ENCODE measurements at regions not wholly inside any gene's neighbourhood (a gene's known extent, or its start where the extent isn't known, plus 50 kb on each side); places are given as distances from the start of the nearest gene placed in this dataset.
A peak's percentile ranks its signal among the peaks of the same experiment; 100 is the strongest.

DNA sequence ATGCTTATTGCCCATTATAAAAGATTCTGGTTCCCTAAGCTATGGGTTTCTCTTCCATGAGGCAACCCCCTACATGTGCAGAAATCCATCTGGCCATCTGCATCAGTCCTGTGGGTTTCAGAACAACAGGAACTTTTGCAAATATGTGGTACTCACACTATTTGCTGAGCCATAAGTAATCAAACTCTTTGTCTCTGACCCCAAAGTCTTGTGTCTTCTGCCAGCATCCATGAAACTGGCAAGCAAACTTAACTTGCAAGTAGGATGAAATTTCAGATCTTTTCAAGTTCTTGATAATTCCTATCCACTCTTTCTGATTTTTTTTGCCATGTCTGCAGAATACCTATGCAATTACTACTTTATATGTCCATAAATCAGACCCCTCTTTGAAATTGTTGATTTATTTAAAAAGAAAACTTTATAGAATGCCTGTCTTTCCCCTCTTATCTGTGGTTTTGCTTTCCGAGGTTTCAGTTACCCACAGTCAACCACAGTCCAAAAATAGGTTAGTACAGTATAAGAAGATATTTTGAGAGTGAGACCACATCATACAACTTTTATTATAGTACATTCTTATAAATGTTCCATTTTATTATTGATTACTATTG lies 158.4 kb upstream of the IRX3 start:
- no peak overlapping the region for H3K4me2 ChIP-seq (ENCODE audit: low read length)
- no peak overlapping the region for H3K9ac ChIP-seq (ENCODE audit: low read length)
- no peak overlapping the region for H4K8ac ChIP-seq (ENCODE audit: low read depth, low read length)
- no peak overlapping the region for H3K4me3 ChIP-seq (ENCODE audit: low read depth, low read length)
- no peak for DNase-seq
- no peak overlapping the region for H2AK5ac ChIP-seq (ENCODE audit: low read length)
- H3K14ac ChIP-seq (ENCODE audit: low read length) = no peak overlapping the region
- H2BK120ac ChIP-seq (ENCODE audit: insufficient read depth, low read length, poor library complexity) = no peak overlapping the region
- peaks cover 0 to 4% of the 10 kb centered on the region in 2 experiments for H3K4me1 ChIP-seq (ENCODE audit: control insufficient read depth in 1 of 2, insufficient read depth in 2 of 2, low read length in 2 of 2)
- H3K27me3 ChIP-seq (ENCODE audit: insufficient read depth, low read length) = no peaks in the 10 kb centered on the region
- no peak overlapping the region for H2BK12ac ChIP-seq (ENCODE audit: low read length)
- no peak overlapping the region for H2BK5ac ChIP-seq (ENCODE audit: low read depth, low read length, poor library complexity)
- H3K79me2 ChIP-seq (ENCODE audit: control insufficient read depth, insufficient read depth, low read length, poor library complexity) = no peaks in the 10 kb centered on the region
- H3K9me3 ChIP-seq (ENCODE audit: insufficient read depth, low read depth, low read length) = no peaks in the 10 kb centered on the region
- no peak overlapping the region for H4K91ac ChIP-seq (ENCODE audit: low read depth, low read length)
- H3K23ac ChIP-seq (ENCODE audit: low read length) = no peak overlapping the region
- no peak overlapping the region for H3K4ac ChIP-seq (ENCODE audit: low read depth, low read length)
- H3K27ac ChIP-seq (ENCODE audit: low read depth, low read length) = no peak overlapping the region
- no peak overlapping the region for H2AFZ ChIP-seq (ENCODE audit: insufficient read depth, low read length, poor library complexity)
- no peak overlapping the region for H4K12ac ChIP-seq (ENCODE audit: low read depth, low read length)
- no CpG with 5 or more reads among the region's 1 CpG for WGBS (ENCODE audit: extremely low coverage, insufficient coverage, insufficient read length)
- no peaks in the 10 kb centered on the region for H3K79me1 ChIP-seq (ENCODE audit: low read length)
- no peaks in the 10 kb centered on the region for H3K36me3 ChIP-seq (ENCODE audit: control insufficient read depth in 1 of 2, insufficient read depth in 2 of 2, low read length in 2 of 2)
- H3K18ac ChIP-seq (ENCODE audit: low read length) = no peak overlapping the region

DNA sequence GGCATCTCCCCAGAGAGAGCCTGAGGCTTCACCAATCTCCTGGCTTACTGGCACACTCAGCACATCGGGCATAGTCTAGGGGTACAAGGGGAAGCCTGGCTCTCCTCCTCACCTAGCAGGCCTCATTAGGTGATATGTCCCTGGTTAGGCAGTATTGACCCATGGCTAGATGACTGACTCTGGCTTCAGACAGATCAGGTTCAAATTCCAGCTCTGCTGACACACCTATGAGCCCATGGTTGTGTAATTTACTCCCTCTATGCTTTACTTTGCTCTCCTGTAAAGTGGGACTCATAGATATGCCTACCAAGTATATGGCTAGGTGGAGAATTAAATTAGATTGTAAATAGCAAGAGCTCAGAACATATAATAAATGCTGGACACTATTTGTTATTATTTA lies 157.3 kb upstream of the IRX3 start:
- H3K18ac ChIP-seq (ENCODE audit: low read length) = no peak overlapping the region
- no peaks in the 10 kb centered on the region for H3K79me2 ChIP-seq (ENCODE audit: control insufficient read depth, insufficient read depth, low read length, poor library complexity)
- no peak overlapping the region for H3K4me3 ChIP-seq (ENCODE audit: low read depth, low read length)
- H2AFZ ChIP-seq (ENCODE audit: insufficient read depth, low read length, poor library complexity) = no peak overlapping the region
- no peaks in the 10 kb centered on the region for H3K9me3 ChIP-seq (ENCODE audit: insufficient read depth, low read depth, low read length)
- H3K9ac ChIP-seq (ENCODE audit: low read length) = peak overlapping the region; percentile 25
- no peak overlapping the region for H3K27ac ChIP-seq (ENCODE audit: low read depth, low read length)
- peaks cover 0 to 4% of the 10 kb centered on the region in 2 experiments for H3K4me1 ChIP-seq (ENCODE audit: control insufficient read depth in 1 of 2, insufficient read depth in 2 of 2, low read length in 2 of 2)
- H3K79me1 ChIP-seq (ENCODE audit: low read length) = no peaks in the 10 kb centered on the region
- no peak overlapping the region for H3K4ac ChIP-seq (ENCODE audit: low read depth, low read length)
- H3K4me2 ChIP-seq (ENCODE audit: low read length) = no peak overlapping the region
- no CpG with 5 or more reads among the region's 1 CpG for WGBS (ENCODE audit: extremely low coverage, insufficient coverage, insufficient read length)
- no peak overlapping the region for H2AK5ac ChIP-seq (ENCODE audit: low read length)
- H3K14ac ChIP-seq (ENCODE audit: low read length) = no peak overlapping the region
- no peak overlapping the region for H2BK5ac ChIP-seq (ENCODE audit: low read depth, low read length, poor library complexity)
- no peaks in the 10 kb centered on the region for H3K36me3 ChIP-seq (ENCODE audit: control insufficient read depth in 1 of 2, insufficient read depth in 2 of 2, low read length in 2 of 2)
- H4K12ac ChIP-seq (ENCODE audit: low read depth, low read length) = no peak overlapping the region
- DNase-seq = no peak
- H3K27me3 ChIP-seq (ENCODE audit: insufficient read depth, low read length) = no peaks in the 10 kb centered on the region
- H3K23ac ChIP-seq (ENCODE audit: low read length) = no peak overlapping the region
- H2BK120ac ChIP-seq (ENCODE audit: insufficient read depth, low read length, poor library complexity) = no peak overlapping the region
- H2BK12ac ChIP-seq (ENCODE audit: low read length) = no peak overlapping the region
- H4K91ac ChIP-seq (ENCODE audit: low read depth, low read length) = no peak overlapping the region
- H4K8ac ChIP-seq (ENCODE audit: low read depth, low read length) = no peak overlapping the region

DNA sequence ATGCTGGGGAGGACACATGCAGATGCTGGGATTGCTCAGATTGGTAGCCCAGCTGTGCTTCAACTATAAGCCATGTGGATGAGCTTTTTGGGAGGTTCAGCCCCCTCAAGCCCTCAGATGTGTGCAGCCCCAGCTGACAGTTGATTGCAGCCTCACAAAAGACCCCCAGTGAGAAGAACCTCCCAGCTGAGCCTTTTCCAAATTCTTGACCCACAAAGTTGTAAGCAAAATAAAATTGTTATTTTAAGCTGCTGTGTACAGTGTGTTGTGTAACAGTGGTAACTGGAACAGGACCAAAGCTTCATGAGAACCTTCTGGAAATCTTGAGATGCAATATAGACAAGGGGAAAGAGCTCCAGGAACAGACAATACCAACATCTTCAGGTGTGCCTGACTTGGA lies 156.8 kb upstream of the IRX3 start:
- H4K8ac ChIP-seq (ENCODE audit: low read depth, low read length) = no peak overlapping the region
- no peak overlapping the region for H2BK12ac ChIP-seq (ENCODE audit: low read length)
- no peaks in the 10 kb centered on the region for H3K9me3 ChIP-seq (ENCODE audit: insufficient read depth, low read depth, low read length)
- H3K14ac ChIP-seq (ENCODE audit: low read length) = no peak overlapping the region
- H3K79me2 ChIP-seq (ENCODE audit: control insufficient read depth, insufficient read depth, low read length, poor library complexity) = no peaks in the 10 kb centered on the region
- no peak overlapping the region for H3K4me3 ChIP-seq (ENCODE audit: low read depth, low read length)
- DNase-seq = no peak
- no peak overlapping the region for H3K18ac ChIP-seq (ENCODE audit: low read length)
- H3K4me1 ChIP-seq (ENCODE audit: control insufficient read depth in 1 of 2, insufficient read depth in 2 of 2, low read length in 2 of 2) = peaks cover 0 to 4% of the 10 kb centered on the region in 2 experiments
- no peak overlapping the region for H3K4ac ChIP-seq (ENCODE audit: low read depth, low read length)
- H2BK5ac ChIP-seq (ENCODE audit: low read depth, low read length, poor library complexity) = no peak overlapping the region
- H2BK120ac ChIP-seq (ENCODE audit: insufficient read depth, low read length, poor library complexity) = no peak overlapping the region
- H4K12ac ChIP-seq (ENCODE audit: low read depth, low read length) = no peak overlapping the region
- no peak overlapping the region for H3K23ac ChIP-seq (ENCODE audit: low read length)
- no peaks in the 10 kb centered on the region for H3K79me1 ChIP-seq (ENCODE audit: low read length)
- H2AK5ac ChIP-seq (ENCODE audit: low read length) = no peak overlapping the region
- no peak overlapping the region for H3K9ac ChIP-seq (ENCODE audit: low read length)
- no peaks in the 10 kb centered on the region for H3K27me3 ChIP-seq (ENCODE audit: insufficient read depth, low read length)
- H3K36me3 ChIP-seq (ENCODE audit: control insufficient read depth in 1 of 2, insufficient read depth in 2 of 2, low read length in 2 of 2) = no peaks in the 10 kb centered on the region
- no peak overlapping the region for H2AFZ ChIP-seq (ENCODE audit: insufficient read depth, low read length, poor library complexity)
- no peak overlapping the region for H3K27ac ChIP-seq (ENCODE audit: low read depth, low read length)
- H4K91ac ChIP-seq (ENCODE audit: low read depth, low read length) = no peak overlapping the region
- no peak overlapping the region for H3K4me2 ChIP-seq (ENCODE audit: low read length)

DNA sequence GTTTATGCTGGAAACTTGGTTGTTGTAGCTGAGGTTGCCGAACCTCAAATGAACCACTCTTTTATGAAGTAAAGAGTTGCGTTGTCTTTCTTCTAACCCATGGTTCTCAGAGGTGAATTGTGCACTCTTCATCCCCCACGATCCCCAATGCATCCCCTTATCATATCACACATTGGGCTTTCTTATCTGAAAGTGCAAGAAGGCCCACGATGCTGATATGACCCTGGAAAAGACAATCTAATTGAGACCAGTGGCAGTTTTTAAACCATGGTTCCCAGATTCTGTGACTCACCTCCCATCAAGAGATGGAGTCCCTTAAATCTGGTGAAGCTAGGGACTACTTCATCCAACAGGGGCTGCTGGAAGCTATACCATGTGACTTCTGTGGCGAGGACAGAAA lies 156.3 kb upstream of the IRX3 start:
- H3K23ac ChIP-seq (ENCODE audit: low read length) = no peak overlapping the region
- H2AK5ac ChIP-seq (ENCODE audit: low read length) = no peak overlapping the region
- no peak overlapping the region for H4K12ac ChIP-seq (ENCODE audit: low read depth, low read length)
- H3K9me3 ChIP-seq (ENCODE audit: insufficient read depth, low read depth, low read length) = no peaks in the 10 kb centered on the region
- no peak overlapping the region for H4K8ac ChIP-seq (ENCODE audit: low read depth, low read length)
- no peak overlapping the region for H4K91ac ChIP-seq (ENCODE audit: low read depth, low read length)
- no peak overlapping the region for H3K4me3 ChIP-seq (ENCODE audit: low read depth, low read length)
- H3K4me1 ChIP-seq (ENCODE audit: control insufficient read depth in 1 of 2, insufficient read depth in 2 of 2, low read length in 2 of 2) = peaks cover 0 to 3% of the 10 kb centered on the region in 2 experiments
- no peak overlapping the region for H2BK120ac ChIP-seq (ENCODE audit: insufficient read depth, low read length, poor library complexity)
- no peaks in the 10 kb centered on the region for H3K27me3 ChIP-seq (ENCODE audit: insufficient read depth, low read length)
- H2BK12ac ChIP-seq (ENCODE audit: low read length) = no peak overlapping the region
- no peak overlapping the region for H3K4ac ChIP-seq (ENCODE audit: low read depth, low read length)
- H3K14ac ChIP-seq (ENCODE audit: low read length) = no peak overlapping the region
- no peak overlapping the region for H3K27ac ChIP-seq (ENCODE audit: low read depth, low read length)
- no CpG with 5 or more reads among the region's 5 CpGs for WGBS (ENCODE audit: extremely low coverage, insufficient coverage, insufficient read length)
- no peak for DNase-seq
- no peak overlapping the region for H3K18ac ChIP-seq (ENCODE audit: low read length)
- no peak overlapping the region for H2BK5ac ChIP-seq (ENCODE audit: low read depth, low read length, poor library complexity)
- H3K79me2 ChIP-seq (ENCODE audit: control insufficient read depth, insufficient read depth, low read length, poor library complexity) = no peaks in the 10 kb centered on the region
- H2AFZ ChIP-seq (ENCODE audit: insufficient read depth, low read length, poor library complexity) = no peak overlapping the region
- no peak overlapping the region for H3K9ac ChIP-seq (ENCODE audit: low read length)
- H3K36me3 ChIP-seq (ENCODE audit: control insufficient read depth in 1 of 2, insufficient read depth in 2 of 2, low read length in 2 of 2) = no peaks in the 10 kb centered on the region
- H3K4me2 ChIP-seq (ENCODE audit: low read length) = no peak overlapping the region
- H3K79me1 ChIP-seq (ENCODE audit: low read length) = no peaks in the 10 kb centered on the region

Data from trophoblast cell (in vitro differentiated cells and primary cell).